CD4-positive, alpha-beta T cell treated with Interferon alpha-2 for 1 hour (primary cell): ENCODE measurements at regions not wholly inside any gene's neighbourhood (a gene's known extent, or its start where the extent isn't known, plus 50 kb on each side); places are given as distances from the start of the nearest gene placed in this dataset.
"Not testable (repeated sequence)": the region's sequence is repeated elsewhere in the genome, so short reads cannot be mapped to it uniquely, and the experiment has no call there.

Experiments used
- DNase-seq, 2 donors: peaks; one replicate each; pipeline ENCODE4 v3.0.0-alpha.2; 2020 to 2022

DNA sequence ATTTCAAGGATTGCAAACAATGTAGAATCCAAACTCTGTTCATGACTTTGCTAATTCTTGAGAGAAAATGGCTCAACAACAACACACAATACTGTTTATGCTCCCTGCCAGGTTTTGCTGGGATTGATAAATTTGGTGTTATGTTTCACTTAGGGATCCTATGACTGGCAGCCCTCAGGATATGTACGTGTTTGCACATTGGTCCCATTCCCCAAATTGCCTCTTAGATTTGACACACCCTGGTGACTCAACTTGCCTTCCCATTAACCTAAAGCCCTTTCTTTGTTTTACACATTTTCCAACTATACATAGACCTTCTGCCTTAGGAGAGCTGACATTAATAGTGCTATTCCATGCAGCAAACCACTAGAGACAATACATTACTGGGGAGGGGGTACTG is 809.4 kb upstream of the AMELY start:
- DNase-seq = no peak

DNA sequence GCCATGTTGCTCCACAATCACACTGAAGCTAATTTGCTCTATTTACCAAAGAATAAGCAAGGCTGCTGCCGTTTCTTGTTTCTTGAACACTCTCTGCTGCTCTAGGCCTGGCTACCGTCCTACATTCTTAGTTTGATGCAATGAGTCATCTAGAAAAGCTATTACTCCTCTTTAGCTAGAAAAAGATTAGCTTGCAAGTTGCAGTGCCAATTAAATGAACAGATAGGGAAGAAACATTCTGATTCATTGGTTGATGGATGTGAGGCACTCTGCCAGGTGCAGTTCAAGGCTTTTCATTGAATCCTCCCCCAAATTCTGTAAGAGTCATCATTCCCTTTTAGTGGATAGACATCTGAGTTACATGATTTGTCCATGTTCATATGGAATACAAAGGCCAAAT is 807.7 kb upstream of the AMELY start:
- DNase-seq = no peak

DNA sequence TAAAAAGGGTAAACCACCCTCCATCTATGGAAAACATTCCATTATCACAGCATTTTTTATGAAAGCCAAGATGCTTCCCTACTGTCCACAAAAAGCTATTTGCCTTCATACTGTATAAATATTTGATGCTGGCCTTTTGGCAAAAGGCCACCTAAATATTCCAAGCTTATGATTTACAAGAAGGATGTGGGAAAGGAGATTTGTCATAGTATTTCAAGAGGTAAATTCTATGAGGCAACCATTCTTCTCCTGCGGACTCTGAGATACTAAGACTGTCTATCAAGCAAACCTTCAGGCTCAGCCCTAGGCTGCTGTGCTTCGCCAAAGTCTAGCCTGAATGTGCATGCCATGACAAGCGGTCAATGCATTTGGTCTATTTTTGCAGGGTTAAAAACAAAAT is 807.1 kb upstream of the AMELY start:
- no peak for DNase-seq

DNA sequence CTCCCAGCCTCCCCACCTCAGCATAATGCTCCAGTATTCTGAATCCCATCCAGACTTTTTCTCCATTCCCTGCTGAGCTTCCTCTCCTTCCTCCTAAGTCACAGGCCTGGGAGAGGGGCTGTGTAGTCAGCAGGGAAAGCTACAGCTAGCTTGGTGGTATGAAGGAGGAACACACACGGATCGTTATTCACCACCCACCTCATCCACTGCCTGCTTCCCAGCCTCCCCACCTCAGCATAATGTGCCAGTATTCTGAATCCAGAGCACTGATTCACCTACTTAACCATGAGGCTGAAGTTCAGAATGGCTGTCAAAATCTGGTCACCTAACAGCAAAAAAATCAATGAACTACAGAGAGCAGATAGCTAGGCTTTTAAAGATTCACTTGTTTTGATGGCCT is 806.6 kb upstream of the AMELY start:
- no peak for DNase-seq

- no peak for DNase-seq
Observed at GRCh38 chrY:7714426-7714825, 802.9 kb upstream of the AMELY start.

- DNase-seq = not testable (repeated sequence)
Observed at GRCh38 chrY:7713738-7714137, 802.2 kb upstream of the AMELY start.

GRCh38 chrY:7712289-7712688 is 800.7 kb upstream of the AMELY start:
- no peak for DNase-seq

DNA sequence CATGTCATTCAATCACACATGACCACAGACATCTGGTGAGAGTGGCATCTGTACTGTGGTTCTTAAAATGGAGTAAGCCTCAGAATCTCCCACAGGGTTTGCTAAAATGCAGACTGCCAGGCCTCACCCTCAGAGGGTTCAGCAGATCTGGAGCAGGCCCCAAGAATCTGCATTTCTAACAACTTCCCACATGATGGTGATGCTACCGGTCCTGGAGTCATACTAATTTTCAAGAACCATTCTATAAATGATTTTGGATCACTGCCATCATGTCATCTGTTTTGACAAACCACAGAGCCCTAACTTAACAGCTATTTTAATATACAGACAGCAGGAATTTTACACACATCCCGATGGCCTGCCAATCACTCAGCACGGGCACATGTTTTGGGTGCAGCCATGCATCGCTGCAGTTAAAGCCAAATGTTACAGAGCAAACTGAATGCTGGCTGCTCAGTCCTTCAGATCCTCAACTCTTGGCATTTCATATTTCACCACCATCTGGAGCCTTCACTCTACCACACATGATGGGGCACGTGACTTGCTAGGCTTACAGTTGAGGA is 792.1 kb upstream of the AMELY start:
- no peak for DNase-seq

GRCh38 chrY:7702481-7702880 is 790.9 kb upstream of the AMELY start:
- no peak for DNase-seq

- no peak for DNase-seq
Observed at GRCh38 chrY:7701676-7702075, 790.1 kb upstream of the AMELY start.

GRCh38 chrY:7697506-7697905 is 786.0 kb upstream of the AMELY start:
- DNase-seq = no peak

- DNase-seq = no peak
Observed at GRCh38 chrY:7692701-7693100, 781.1 kb upstream of the AMELY start.

- DNase-seq = no peak
Observed at GRCh38 chrY:7687086-7687485, 775.5 kb upstream of the AMELY start.

DNA sequence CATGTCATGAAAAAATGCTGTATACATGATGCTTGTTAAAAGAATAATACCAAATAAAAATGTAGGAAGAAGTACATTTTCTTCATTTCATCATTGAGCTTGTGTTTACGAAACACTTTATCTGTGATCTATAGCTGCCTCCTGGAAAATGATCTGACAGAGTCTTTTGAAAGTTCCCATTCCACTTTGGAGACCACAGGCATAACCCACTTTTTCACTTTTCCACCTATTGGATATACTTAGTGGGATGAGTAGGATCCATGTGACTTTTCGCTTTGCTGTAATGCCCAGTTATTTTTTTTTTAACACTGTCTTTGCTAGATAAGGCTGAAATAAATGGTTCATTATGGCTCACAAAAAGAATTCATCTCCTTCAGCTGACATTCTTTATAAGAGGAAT is 773.0 kb upstream of the AMELY start:
- no peak for DNase-seq

DNA sequence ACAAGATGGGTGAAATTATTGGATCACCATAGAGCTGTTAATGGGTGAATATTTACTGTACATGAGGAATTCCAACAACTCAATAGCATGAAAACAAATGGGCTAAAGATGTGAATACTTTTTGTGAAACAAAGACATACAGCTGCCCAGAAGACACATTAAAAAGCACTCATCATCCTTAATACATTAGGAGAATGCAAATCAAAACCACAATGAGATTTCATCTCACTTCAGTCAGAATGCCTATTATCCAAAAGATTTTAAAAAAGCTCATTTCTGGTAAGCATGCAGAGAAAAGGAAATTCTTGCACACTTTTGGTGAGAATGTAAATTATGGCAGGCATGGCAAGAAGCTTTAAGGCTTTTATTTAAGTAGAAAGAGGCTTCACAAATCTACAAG is 770.8 kb upstream of the AMELY start:
- no peak for DNase-seq

- DNase-seq = no peak
Observed at GRCh38 chrY:7681426-7681825, 769.9 kb upstream of the AMELY start.

GRCh38 chrY:7674465-7674864 is 762.9 kb upstream of the AMELY start:
- no peak for DNase-seq

GRCh38 chrY:7672796-7673195 is 761.2 kb upstream of the AMELY start:
- DNase-seq = no peak

GRCh38 chrY:7663261-7663660 is 751.7 kb upstream of the AMELY start:
- no peak for DNase-seq

GRCh38 chrY:7659047-7659446 is 747.5 kb upstream of the AMELY start:
- DNase-seq = no peak

DNA sequence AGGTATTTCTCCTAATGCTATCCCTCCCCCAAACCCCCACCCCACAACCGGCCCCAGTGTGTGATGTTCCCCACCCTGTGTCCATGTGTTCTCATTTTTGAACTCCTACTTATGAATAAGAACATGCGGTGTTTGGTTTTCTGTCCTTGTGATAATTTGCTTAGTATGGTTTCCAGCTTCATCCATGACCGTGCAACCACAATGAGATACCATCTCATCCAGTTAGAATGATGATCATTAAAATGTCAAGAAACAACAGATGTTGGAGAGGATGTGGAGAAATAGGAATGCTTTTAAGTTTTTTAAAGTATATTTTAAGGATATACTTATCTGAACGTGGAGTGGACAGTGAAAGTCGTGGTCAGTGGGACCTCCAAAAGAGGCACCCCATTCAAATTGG is 745.0 kb upstream of the AMELY start:
- no peak for DNase-seq

DNA sequence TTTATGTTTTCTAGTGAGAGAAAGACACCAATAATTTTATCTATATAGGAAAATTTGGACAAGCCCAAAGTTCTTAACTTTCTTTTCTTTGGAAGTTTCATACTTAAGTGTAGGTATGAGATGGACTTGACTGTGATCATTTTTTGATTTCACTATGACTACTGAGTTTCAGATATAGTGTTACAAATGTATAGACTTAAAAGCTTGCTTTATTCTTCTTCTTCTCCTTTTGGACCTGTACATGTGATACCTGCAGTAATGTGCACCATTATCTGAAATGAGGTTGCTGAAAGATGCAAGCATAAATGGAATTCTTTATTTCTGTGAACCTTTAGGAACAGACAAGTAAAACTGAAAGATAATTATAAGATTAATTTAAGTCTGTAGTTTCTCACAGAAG is 743.4 kb upstream of the AMELY start:
- DNase-seq = no peak

DNA sequence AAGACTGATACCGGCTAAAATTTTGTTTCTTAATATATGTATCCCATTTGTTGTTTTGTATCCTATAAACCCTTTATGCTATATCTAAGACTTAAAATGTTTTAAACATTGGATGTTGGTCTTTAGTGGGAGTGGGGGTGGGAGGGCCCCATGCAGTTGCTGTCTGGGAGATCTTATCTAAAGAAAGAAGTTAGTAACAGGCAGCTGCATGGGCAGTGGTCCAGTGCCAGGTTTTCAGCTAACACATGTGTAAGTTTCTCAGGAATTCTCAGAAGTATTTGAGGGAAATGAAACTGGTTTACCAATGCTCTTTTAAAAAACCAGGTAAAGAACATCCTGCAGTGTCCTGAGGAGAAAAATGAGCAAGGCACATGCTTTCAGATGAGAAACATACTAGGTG is 738.3 kb upstream of the AMELY start:
- DNase-seq = not testable (repeated sequence)
